ENCODE measurements at regions not wholly inside any gene's neighbourhood (a gene's known extent, or its start where the extent isn't known, plus 50 kb on each side); places are given as distances from the start of the nearest gene placed in this dataset.

DNA sequence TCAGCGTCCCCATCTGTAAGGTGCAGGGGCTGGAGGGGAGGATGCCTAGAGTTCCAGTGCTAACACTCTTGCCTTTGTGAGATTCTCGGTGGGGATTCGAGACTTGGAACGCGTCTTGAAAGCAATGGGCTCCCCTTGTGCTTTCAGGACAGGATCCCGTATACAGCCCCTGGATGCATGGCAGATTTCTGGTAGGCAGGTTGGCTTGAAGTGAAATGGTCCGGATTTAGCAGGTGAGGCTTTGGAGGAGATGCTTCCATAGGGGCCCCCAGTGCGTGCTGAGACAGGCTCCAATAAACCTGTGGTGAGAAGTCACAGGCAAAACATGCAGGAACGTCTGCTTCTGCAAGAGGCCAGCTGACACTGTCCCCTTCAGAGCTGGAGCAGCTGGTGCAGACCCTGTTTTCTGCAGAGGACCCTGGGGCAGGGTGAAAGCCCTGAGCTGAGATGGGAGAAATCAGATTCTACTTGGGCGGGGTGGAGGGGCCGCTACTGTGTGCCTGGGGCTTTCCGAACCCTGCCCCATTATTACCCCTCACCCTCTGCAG, 270.4 kb downstream of the PTPRU start:
- no peak for TF ChIP-seq ARNTL (CRISPR knock-in tag; IDR thresholded peaks at IDR 0.05; ENCODE audit: borderline replicate concordance, low read depth)
- no peak for TF ChIP-seq ZC3H10 (CRISPR knock-in tag; IDR thresholded peaks at IDR 0.05)
- TF ChIP-seq TCF4 (CRISPR knock-in tag; IDR thresholded peaks at IDR 0.05; ENCODE audit: borderline replicate concordance), result no peak
- TF ChIP-seq ZNF8 (CRISPR knock-in tag; IDR thresholded peaks at IDR 0.05), result no peak
- TF ChIP-seq ZNF70 (CRISPR knock-in tag; IDR thresholded peaks at IDR 0.05), result no peak
- TF ChIP-seq PATZ1 (CRISPR knock-in tag; IDR thresholded peaks at IDR 0.05; ENCODE audit: borderline replicate concordance), result no peak
- TF ChIP-seq ISL1 (CRISPR knock-in tag; IDR thresholded peaks at IDR 0.05), result no peak
